HG03378 (cell line): ENCODE measurements at regions not wholly inside any gene's neighbourhood (a gene's known extent, or its start where the extent isn't known, plus 50 kb on each side); places are given as distances from the start of the nearest gene placed in this dataset.
"Not testable (repeated sequence)": the region's sequence is repeated elsewhere in the genome, so short reads cannot be mapped to it uniquely, and the experiment has no call there.

Source experiments
- ATAC-seq: cut with Tn5 transposase; IDR thresholded peaks from one replicate; pipeline ENCODE4 v1.9.1; 2021; ENCODE audit warnings: mild to moderate bottlenecking, moderate library complexity; ENCODE audit not compliant: unreplicated experiment

GRCh38 chr1:238406098-238406860 lies 515.6 kb upstream of the ZP4 start:
- ATAC-seq = no peak

DNA sequence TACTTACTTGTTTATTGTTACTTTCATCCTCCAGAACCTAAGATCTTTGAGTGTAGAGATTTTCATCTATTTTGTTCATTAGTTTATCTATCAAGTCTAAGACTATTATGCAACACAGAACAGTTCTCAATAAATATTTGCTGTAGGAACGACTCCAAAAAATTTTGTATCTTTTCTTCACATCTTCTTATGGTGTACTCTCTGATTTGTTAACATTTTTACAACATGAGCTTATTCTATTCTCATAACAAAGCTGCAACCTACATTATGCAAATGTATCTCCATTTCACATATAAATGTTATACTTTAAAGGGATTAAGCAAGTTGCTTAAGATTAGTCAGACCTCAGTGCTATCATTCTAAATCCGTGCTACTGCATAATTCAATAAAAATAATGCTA lies 514.2 kb upstream of the ZP4 start:
- ATAC-seq = no peak

- ATAC-seq = no peak
Measured at GRCh38 chr1:238404481-238404880, 513.8 kb upstream of the ZP4 start.

DNA sequence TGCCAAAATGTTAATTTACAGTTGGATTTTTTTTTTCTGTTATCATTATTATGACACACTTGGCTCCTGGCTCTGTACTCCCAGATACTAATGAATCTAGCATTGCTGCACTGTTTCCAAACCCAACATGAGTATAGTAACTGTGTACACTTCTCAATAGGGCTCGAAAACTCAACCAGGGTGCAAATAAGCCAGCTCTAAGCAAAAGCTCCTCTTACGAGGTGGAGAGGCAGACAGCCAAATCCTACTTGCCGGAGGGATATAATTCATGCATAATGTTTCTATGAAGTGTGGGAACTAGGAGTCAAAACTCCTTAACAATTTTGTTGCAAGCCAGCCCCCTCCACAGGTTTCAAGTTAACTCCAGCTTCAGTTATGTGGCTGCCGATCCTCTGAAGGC lies 510.4 kb upstream of the ZP4 start:
- no peak for ATAC-seq

DNA sequence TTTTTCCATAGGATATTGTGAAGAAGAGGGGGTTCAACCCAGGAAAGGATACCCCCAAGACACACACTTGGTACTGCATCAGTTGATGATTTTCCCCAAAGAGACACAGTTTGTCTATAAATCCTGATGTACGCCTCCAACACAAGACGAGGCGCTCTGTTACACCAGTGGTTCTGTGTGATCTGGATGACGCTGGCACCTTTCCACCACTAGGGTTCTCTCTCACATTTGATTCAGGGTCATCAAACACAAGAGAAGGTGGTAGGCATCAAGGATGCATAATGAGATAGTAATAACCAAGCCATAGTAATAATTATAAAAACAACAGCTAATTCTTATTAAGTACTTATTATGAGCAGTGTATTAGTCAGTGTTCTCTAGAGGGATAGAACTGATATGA lies 508.8 kb upstream of the ZP4 start:
- ATAC-seq = no peak

DNA sequence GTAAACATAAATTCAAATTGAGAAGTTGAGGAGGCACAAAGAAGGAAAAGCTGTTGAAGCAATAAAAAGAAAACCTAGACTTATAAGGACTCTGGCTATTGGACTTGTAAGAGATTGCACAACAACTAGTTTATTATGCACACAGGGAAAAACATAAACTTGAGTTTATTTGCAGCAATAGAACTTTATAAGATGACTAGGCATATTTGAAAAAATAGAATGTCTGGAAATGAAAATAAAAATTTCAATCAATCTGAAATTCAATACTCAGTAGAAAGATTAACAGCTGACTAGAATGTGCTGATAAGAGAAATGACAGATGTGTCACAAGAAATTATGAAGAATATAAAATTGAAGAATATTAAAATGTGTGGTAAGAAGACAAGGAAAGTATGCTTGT lies 505.4 kb upstream of the ZP4 start:
- no peak for ATAC-seq

DNA sequence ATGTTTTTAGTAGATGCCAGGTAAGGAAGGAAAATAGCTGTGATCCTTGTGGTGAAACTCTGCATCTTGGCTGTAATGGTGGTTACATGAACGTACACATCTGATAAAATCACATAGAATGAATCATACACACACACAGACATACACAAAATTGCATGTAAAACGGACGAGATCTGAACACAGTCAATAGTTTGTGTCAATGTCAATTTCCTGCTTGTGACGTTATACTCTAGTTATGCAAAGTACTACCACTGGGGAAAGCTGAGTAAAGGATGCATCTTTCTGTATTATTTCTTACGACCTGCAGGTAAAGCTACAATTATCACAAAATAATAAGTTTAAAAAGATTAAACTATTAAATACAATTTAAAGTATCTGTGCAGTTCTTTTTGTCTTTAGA lies 493.7 kb upstream of the ZP4 start:
- ATAC-seq = no peak

GRCh38 chr1:238380167-238380566 lies 489.4 kb upstream of the ZP4 start:
- no peak for ATAC-seq

DNA sequence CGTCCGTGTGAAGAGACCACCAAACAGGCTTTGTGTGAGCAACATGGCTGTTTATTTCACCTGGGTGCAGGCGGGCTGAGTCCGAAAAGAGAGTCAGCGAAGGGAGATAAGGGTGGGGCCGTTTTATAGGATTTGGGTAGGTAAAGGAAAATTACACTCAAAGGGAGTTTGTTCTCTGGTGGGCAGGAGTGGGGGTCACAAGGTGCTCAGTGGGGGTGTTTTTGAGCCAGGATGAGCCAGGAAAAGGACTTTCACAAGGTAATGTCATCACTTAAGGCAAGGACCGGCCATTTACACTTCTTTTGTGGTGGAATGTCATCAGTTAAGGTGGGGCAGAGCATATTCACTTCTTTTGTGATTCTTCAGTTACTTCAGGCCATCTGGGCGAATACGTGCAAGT lies 488.7 kb upstream of the ZP4 start:
- not testable (repeated sequence) for ATAC-seq

DNA sequence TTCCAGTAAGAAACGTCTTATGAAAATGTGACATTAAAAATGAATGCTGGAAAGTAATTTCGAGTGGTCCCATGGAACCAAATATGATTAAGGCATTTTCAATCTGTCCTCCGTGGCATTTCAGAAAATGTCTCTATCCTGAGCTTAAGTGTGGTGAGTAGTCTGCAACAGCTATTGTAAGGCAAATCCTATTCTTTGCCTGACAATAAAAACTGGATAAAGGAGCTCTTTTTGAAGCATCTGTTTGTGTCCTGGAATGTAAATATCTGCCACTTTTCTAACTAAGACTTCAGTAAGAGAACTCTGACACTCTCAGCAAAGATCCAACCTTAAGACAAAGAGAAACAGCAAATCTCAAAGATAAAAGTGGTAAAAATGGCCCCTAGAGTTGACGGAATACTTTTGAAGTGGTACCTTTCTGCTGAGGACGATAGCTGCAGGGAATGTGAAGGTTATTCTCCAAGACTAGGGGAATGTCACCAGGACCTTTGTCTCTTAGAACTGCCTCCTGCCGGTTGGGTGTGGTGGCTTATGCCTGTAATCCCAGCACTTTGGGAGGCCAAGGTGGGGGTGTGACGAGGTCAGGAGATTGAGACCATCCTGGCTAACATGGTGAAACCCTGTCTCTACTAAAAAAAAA lies 486.7 kb upstream of the ZP4 start:
- ATAC-seq = no peak

GRCh38 chr1:238370599-238370998 lies 479.9 kb upstream of the ZP4 start:
- ATAC-seq = no peak

- no peak for ATAC-seq
Measured at GRCh38 chr1:238364214-238364892, 473.6 kb upstream of the ZP4 start.

DNA sequence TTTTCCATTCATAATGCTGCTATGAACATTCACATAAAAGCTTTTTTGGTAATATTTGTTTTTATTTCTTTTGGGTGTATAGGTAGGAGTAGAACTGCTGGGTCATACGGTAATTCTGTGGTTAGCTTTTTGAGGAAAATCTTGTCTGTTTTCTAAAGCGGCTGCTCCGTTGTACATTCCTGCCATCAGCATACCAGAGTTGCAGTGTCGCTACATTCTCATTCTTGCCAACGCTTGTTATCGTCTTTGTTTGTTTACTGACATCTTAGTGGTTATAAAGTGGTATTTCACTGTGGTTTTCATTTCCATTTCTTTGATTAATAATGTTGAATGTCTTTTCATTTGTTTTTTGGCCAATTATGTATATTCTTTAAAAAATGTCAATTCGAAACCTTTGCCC lies 469.8 kb upstream of the ZP4 start:
- no peak for ATAC-seq

DNA sequence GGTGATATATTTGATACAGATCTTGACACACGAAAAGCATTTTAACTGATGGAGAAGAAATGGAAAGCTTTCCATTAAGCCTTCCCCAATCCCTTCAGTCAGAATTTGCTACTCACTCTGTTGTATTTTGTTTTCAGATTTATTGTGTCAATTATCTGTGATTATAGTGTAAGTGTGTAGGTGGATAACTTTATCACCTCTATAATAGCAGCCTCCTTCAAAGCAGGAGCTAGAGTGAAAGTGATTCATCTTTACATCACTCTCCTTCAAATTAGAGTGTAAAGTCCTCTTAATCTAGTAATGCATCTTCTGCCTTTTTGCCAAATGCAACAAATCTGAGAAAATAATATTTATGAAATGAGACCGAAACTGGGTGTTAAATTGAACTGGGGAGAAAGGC lies 459.7 kb upstream of the ZP4 start:
- no peak for ATAC-seq

DNA sequence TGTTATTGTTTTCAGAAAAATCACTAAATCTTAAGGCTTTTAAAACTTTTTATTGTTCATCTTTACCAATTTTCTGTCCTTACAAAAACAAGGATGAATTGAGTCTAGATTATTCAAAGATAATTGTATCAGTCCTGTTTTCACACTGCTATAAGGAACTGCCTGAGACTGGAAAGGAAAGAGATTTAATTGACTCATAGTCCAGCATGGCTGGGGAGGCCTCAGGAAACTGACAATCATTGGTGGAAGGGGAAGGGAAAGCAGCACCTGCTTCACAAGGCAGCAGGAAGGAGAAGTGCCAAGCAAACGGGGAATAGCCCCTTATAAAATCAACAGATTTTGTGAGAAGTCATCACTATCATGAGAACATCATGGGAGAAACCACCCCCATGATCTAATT lies 455.6 kb upstream of the ZP4 start:
- no peak for ATAC-seq

- ATAC-seq = no peak
Measured at GRCh38 chr1:238345837-238346236, 455.1 kb upstream of the ZP4 start.

- no peak for ATAC-seq
Measured at GRCh38 chr1:238343852-238344251, 453.1 kb upstream of the ZP4 start.

DNA sequence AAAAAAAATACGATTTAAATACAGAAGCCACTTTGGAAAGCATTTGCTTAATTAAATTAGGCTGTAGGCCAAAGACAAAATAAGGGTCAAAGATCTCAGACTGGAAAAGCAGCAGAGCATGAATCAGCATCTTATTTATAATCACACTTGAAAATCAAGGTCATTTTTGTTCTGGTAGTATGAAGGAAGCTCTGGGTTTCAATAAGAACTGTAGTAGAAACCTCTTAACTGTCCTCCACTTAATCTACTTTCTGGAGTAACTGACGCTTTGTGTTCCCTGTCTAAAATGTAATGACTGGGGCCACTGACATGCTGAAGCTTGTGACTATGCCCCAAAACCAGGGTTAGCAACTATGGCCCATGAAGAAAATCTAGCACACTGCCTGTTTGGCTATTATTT lies 450.7 kb upstream of the ZP4 start:
- no peak for ATAC-seq

DNA sequence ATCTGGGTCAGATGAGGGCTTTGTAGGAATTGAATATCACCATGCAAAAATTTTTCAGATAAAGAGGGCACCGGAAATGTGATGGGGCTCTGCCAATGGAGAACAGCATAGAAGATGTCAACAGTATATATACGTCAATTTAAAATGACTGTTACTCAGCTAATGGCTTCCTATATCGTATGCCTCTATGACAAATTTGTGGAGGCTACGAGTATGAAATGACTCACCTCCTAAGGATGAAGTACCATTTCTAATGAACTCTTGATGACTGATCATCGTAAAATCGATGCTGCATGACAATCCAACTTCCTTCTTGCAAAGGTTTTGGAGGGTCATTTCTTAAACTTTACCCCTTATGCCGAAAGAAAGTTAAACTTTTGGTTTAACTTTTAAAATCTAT lies 450.3 kb upstream of the ZP4 start:
- no peak for ATAC-seq

- no peak for ATAC-seq
Measured at GRCh38 chr1:238336531-238336930, 445.8 kb upstream of the ZP4 start.

- ATAC-seq = no peak
Measured at GRCh38 chr1:238334170-238334569, 443.4 kb upstream of the ZP4 start.

- no peak for ATAC-seq
Measured at GRCh38 chr1:238331557-238331956, 440.8 kb upstream of the ZP4 start.
